Brain microvascular endothelial cell (primary cell): ENCODE measurements at regions not wholly inside any gene's neighbourhood (a gene's known extent, or its start where the extent isn't known, plus 50 kb on each side); places are given as distances from the start of the nearest gene placed in this dataset.
"Not testable (repeated sequence)": the region's sequence is repeated elsewhere in the genome, so short reads cannot be mapped to it uniquely, and the experiment has no call there.

ENCODE experiments used
- DNase-seq: peaks from one replicate; pipeline ENCODE4 v3.0.0-alpha.2; 2020
- H3K27ac ChIP-seq: fragments of 250-450 bp; sonication (Bioruptor Pico); 2 replicates; pipeline ENCODE4 v1.5.1; 2020; ENCODE audit warnings: mild to moderate bottlenecking, moderate library complexity
- H3K27me3 ChIP-seq: fragments of 250-450 bp; sonication (Bioruptor Pico); replicated peaks from 2 replicates; pipeline ENCODE4 v1.5.1; 2020; ENCODE audit warnings: mild to moderate bottlenecking
- H3K36me3 ChIP-seq: fragments of 250-450 bp; sonication (Bioruptor Pico); replicated peaks from 2 replicates; pipeline ENCODE4 v1.5.1; 2020; ENCODE audit warnings: mild to moderate bottlenecking
- H3K4me3 ChIP-seq: 2 replicates; pipeline ENCODE4 v1.5.1; 2011; ENCODE audit warnings: low read depth, mild to moderate bottlenecking, control low read depth, low read length, moderate library complexity
- in situ Hi-C: cut with HindIII; loops from 2 replicates; pipeline ENCODE4 v1.10.0; 2017; ENCODE audit warnings: low sequenced_read_pairs, low pct_ligation_motif_present
- TF ChIP-seq, protein P1 (sequence below): IDR thresholded peaks from 2 replicates; pipeline ENCODE4 v1.5.1; 2011; ENCODE audit warnings: low read depth, mild to moderate bottlenecking, moderate library complexity, low read length, control low read depth, inconsistent platforms; ENCODE audit errors: missing control alignments

DNA sequence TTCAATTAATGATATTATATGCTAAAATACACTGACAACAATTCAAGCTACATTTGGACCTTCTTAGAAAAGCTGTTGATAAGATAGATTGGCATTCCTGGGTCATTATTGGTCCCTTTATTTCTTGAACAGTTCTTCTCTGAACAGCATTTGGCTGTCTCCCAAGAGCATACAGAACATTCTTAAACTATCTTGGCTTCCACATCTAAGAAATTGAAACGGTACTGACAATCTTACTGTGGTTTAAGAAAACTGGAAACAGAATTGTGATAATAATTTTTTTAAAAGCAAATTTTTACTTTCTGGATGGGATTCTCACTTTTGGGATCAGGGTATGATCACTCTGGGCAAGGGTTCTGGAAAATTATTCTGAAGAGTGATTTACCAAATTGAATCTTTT lies 161.7 kb upstream of the ZNF385D start:
- H3K36me3 ChIP-seq, result no peaks in the 10 kb centered on the region
- in situ Hi-C loops, result no loop called here
- DNase-seq, result peak; percentile 46
- no peak overlapping the region for H3K4me3 ChIP-seq
- TF ChIP-seq, protein P1, sequence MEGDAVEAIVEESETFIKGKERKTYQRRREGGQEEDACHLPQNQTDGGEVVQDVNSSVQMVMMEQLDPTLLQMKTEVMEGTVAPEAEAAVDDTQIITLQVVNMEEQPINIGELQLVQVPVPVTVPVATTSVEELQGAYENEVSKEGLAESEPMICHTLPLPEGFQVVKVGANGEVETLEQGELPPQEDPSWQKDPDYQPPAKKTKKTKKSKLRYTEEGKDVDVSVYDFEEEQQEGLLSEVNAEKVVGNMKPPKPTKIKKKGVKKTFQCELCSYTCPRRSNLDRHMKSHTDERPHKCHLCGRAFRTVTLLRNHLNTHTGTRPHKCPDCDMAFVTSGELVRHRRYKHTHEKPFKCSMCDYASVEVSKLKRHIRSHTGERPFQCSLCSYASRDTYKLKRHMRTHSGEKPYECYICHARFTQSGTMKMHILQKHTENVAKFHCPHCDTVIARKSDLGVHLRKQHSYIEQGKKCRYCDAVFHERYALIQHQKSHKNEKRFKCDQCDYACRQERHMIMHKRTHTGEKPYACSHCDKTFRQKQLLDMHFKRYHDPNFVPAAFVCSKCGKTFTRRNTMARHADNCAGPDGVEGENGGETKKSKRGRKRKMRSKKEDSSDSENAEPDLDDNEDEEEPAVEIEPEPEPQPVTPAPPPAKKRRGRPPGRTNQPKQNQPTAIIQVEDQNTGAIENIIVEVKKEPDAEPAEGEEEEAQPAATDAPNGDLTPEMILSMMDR, result no peak
- no peaks in the 10 kb centered on the region for H3K27me3 ChIP-seq
- H3K27ac ChIP-seq, result no peak overlapping the region

- no peak overlapping the region for H3K4me3 ChIP-seq
- no peaks in the 10 kb centered on the region for H3K36me3 ChIP-seq
- H3K27me3 ChIP-seq, result no peaks in the 10 kb centered on the region
- H3K27ac ChIP-seq, result peak overlapping the region; percentile 34
- in situ Hi-C loops, result no loop called here
- peak; percentile 62 for DNase-seq
- TF ChIP-seq, protein P1, result no peak
These were observed 162.8 kb upstream of the ZNF385D start for GRCh38 chr3:21913791-21914190.

DNA sequence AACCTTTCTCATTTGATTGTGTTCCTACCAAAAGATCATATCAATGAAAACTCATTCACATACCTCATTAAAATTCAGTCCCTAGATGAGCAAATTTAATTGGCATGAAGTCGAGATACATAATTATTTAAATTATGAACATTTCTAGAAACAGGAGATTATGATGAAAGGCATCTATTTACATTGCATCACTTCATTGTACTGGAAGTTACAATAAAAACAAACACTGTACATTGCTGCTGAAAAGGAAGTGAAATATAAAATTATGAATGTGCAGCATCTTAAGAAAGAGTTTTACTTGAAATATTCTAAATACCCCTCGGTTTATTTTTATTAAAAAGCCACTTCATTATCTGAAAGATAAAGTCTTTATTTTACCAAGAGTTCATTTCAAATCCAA lies 163.4 kb upstream of the ZNF385D start:
- Histone ChIP-seq H3K27me3 (no peaks in the 10 kb centered on the region), H3K4me3 (no peak overlapping the region), H3K36me3 (no peaks in the 10 kb centered on the region), H3K27ac (peak overlapping the region; percentile 34)
- no peak for DNase-seq
- in situ Hi-C loops, result no loop called here
- TF ChIP-seq, protein P1, result no peak

GRCh38 chr3:21919383-21919782 lies 168.4 kb upstream of the ZNF385D start:
- H3K27me3 ChIP-seq, result no peaks in the 10 kb centered on the region
- no peak overlapping the region for H3K27ac ChIP-seq
- TF ChIP-seq, protein P1, result no peak
- no peak overlapping the region for H3K4me3 ChIP-seq
- H3K36me3 ChIP-seq, result no peaks in the 10 kb centered on the region
- in situ Hi-C loops, result no loop called here
- DNase-seq, result no peak

GRCh38 chr3:21920421-21920861 lies 169.4 kb upstream of the ZNF385D start:
- TF ChIP-seq, protein P1, result no peak
- peak; percentile 77 for DNase-seq
- in situ Hi-C loops, result no loop called here
- Histone ChIP-seq H3K27me3 (no peaks in the 10 kb centered on the region), H3K36me3 (no peaks in the 10 kb centered on the region), H3K4me3 (no peak overlapping the region), H3K27ac (peak overlapping the region; percentile 80)

DNA sequence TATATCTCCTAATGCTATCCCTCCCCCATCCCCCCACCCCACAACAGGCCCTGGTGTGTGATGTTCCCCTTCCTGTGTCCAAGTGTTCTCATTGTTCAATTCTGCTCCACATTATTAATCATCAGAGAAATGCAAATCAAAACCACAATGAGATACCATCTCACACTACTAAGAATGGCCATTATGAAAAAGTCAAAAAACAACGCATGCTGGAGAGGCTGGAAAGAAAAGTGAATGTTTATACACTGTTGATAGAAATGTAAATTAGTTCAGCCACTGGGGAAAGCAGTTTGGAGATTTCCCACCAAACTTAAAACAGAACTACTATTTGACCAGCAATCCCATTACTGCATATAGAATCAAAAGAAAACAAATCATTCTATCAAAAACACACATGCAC lies 172.1 kb upstream of the ZNF385D start:
- H3K36me3 ChIP-seq, in situ Hi-C loops, H3K27me3 ChIP-seq, DNase-seq, H3K4me3 ChIP-seq, H3K27ac ChIP-seq: not testable (repeated sequence)
